ENCODE measurements at regions not wholly inside any gene's neighbourhood (a gene's known extent, or its start where the extent isn't known, plus 50 kb on each side); places are given as distances from the start of the nearest gene placed in this dataset.

DNA sequence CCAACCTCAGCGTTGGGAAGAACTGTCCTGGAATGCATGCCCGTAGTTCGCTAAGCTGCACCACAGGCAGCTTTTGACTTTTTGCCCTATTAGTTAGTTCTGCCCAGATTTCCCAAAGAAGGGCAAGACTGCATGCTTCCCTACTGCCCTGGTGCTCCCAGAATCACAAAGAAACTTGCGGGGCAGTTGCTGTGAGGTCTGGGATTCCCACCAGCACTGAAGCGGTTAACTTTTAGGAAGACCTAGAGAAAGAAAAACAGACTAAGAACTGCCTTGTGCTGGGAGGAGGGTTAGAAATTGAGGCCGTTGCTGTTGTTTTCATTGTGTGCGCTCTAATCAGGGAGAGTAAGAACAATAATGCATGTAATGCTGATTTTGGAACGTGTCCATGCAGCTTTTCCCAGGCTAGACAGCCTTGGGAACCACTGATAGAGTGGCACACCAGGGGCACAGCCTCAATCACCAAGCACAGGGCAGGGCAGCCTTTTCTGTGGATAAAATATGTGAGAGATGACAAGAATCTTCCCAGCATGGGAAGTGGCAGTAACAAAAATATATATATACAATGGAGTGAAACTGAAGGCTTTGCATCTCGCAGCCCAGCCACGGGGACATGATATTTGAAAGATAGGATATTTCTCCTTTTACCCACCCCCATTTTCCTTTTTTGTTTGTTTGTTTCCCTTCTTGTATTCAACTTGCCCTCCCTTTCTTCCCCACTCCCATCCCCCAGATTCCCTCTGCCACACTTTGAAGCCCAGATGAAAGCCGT, 137.7 kb upstream of the HEY2 start:
- Histone ChIP-seq H3K9me1 (ENCODE audit: control insufficient read depth, insufficient read depth, low read length) (no peaks in the 10 kb centered on the region), H3K79me2 (ENCODE audit: control insufficient read depth, insufficient read depth, low read length) (no peaks in the 10 kb centered on the region), H3K4me2 (ENCODE audit: insufficient read depth, low read length) (no peak overlapping the region), H3K4me3 (no peak overlapping the region), H3K27me3 (ENCODE audit: control insufficient read depth in 2 of 2, insufficient read depth in 2 of 2, low read length in 2 of 2) (0 out of 5 replicates have a peak, but pooled peaks cover 0 to 5% of the 10 kb centered on the region in 2 experiments), H3K27ac (ENCODE audit: extremely low read depth, low read depth, low read length) (no peak overlapping the region), H3K9ac (ENCODE audit: insufficient read depth in 1 of 2, low read depth in 2 of 2, low read length in 2 of 2) (no peak overlapping the region), H3K9me3 (replicated peaks; ENCODE audit: control insufficient read depth, insufficient read depth, low read depth, low read length) (no peaks in the 10 kb centered on the region), H2AFZ (ENCODE audit: low read depth, low read length) (no peak overlapping the region), H3K4me1 (replicated peaks in 1 of 2; ENCODE audit: control insufficient read depth in 2 of 2, insufficient read depth in 2 of 2, low read length in 2 of 2) (no peaks in the 10 kb centered on the region), H3K36me3 (ENCODE audit: control insufficient read depth, insufficient read depth, low read length) (no peaks in the 10 kb centered on the region), H4K20me1 (replicated peaks; ENCODE audit: control insufficient read depth, insufficient read depth, low read length) (no peaks in the 10 kb centered on the region)
- 2% methylated on average over 11 of the region's 11 CpGs for WGBS (ENCODE audit: insufficient coverage, low coverage, missing lambda C conversion rate)
- FAIRE-seq (no peak), ATAC-seq (no peak), DNase-seq (ENCODE audit: extremely low read depth in 1 of 4, low spot score in 3 of 4) (no peak)
- in situ Hi-C loops (cut with MboI) (no loop called here), intact Hi-C loops (cut with micrococcal nuclease) (no loop called here)
- ChIA-PET CTCF (ENCODE audit: low intra/inter-chr PET ratio) (interaction anchor here (0.6 kb wide), 1 partner anchor 173 kb away, joined by 3 read pairs; no protein-coding TSS in a partner anchor), POLR2A (no interaction called here)
- BruUV-seq (replicated peaks), result no TSS peak
- no peak for TF ChIP-seq ARID1B (IDR thresholded peaks at IDR 0.05)
- no peak for TF ChIP-seq ETS2 (tag; IDR thresholded peaks at IDR 0.05; ENCODE audit: borderline replicate concordance, poor library complexity, severe bottlenecking)
- TF ChIP-seq, protein P1, sequence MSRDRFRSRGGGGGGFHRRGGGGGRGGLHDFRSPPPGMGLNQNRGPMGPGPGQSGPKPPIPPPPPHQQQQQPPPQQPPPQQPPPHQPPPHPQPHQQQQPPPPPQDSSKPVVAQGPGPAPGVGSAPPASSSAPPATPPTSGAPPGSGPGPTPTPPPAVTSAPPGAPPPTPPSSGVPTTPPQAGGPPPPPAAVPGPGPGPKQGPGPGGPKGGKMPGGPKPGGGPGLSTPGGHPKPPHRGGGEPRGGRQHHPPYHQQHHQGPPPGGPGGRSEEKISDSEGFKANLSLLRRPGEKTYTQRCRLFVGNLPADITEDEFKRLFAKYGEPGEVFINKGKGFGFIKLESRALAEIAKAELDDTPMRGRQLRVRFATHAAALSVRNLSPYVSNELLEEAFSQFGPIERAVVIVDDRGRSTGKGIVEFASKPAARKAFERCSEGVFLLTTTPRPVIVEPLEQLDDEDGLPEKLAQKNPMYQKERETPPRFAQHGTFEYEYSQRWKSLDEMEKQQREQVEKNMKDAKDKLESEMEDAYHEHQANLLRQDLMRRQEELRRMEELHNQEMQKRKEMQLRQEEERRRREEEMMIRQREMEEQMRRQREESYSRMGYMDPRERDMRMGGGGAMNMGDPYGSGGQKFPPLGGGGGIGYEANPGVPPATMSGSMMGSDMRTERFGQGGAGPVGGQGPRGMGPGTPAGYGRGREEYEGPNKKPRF (IDR thresholded peaks at IDR 0.05; ENCODE audit: low read depth, low read length), result no peak
- TF ChIP-seq, protein P2, sequence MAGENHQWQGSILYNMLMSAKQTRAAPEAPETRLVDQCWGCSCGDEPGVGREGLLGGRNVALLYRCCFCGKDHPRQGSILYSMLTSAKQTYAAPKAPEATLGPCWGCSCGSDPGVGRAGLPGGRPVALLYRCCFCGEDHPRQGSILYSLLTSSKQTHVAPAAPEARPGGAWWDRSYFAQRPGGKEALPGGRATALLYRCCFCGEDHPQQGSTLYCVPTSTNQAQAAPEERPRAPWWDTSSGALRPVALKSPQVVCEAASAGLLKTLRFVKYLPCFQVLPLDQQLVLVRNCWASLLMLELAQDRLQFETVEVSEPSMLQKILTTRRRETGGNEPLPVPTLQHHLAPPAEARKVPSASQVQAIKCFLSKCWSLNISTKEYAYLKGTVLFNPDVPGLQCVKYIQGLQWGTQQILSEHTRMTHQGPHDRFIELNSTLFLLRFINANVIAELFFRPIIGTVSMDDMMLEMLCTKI (IDR thresholded peaks at IDR 0.05; ENCODE audit: partially characterized antibody), result no peak
- TF ChIP-seq RFX7 (CRISPR knock-in tag; IDR thresholded peaks at IDR 0.05), result no peak
